Colonic mucosa (tissue), 4 donors: ENCODE measurements at regions not wholly inside any gene's neighbourhood (a gene's known extent, or its start where the extent isn't known, plus 50 kb on each side); places are given as distances from the start of the nearest gene placed in this dataset.

ENCODE experiments used
- DNase-seq: peaks from one replicate; pipeline ENCODE4 v3.0.0-alpha.2; 2020
- H3K27ac ChIP-seq: fragments of 200-600 bp; one replicate; pipeline ENCODE4 v1.8.0; 2021
- H3K27me3 ChIP-seq: fragments of 200-600 bp; one replicate; pipeline ENCODE4 v1.8.0; 2021
- H3K36me3 ChIP-seq: fragments of 200-600 bp; one replicate; pipeline ENCODE4 v1.8.0; 2021
- H3K4me1 ChIP-seq: fragments of 200-600 bp; one replicate; pipeline ENCODE4 v1.8.0; 2021; ENCODE audit warnings: mild to moderate bottlenecking
- H3K4me3 ChIP-seq: fragments of 200-600 bp; one replicate; pipeline ENCODE4 v1.8.0; 2021
- H3K9ac ChIP-seq, 2 donors: one replicate each; pipeline ENCODE4 v1.7.0; 2013; ENCODE audit warnings: control low read depth in 2 of 2, low read depth in 2 of 2, low read length in 2 of 2
- H3K9me3 ChIP-seq: fragments of 200-600 bp; one replicate; pipeline ENCODE4 v1.8.0; 2021
- CTCF ChIP-seq: fragments of 200-600 bp; IDR thresholded peaks from one replicate; pipeline ENCODE4 v1.8.0; 2022; ENCODE audit warnings: antibody characterized with exemption, mild to moderate bottlenecking
- intact Hi-C: fragments of 100-400 bp; cut with DNase I; formaldehyde crosslinking; loops from one replicate; pipeline ENCODE4 v1.14.1; 2022
- donor health status: healthy.
- donor health status: DM: no; HTN: no; CAD: no.
- donor health status: DM: no; HTN: no; CAD: no.

DNA sequence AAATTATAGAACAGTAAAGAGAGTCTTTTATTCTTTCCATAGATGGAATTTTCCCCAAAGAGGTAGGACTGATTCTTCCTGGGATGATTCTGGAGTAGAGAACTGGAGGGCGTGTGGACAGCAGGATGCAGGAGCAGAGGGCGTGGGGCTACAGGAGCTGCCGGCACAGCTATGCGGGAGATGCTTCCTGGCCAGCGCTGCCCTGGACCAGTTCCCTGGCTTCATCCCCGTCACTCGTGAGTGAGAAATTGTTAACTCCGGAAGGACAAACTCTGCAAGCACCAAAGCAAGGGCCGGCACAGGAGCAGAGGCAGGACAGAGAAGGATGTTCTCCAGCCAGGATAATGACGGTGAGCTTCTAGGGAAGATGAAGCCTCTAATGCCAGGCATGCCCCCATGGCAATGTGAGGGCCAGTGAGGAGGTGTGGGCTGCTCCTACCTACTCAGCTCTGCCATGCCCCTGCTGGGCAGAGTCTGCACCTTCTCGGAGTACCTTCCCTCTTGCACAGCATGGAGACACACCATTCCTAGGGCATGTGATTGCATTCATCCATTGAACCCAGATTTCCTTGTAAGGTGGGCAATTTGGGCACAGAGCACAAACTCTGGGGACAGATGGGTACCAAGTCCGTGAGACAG lies 760.9 kb upstream of the IGFBP3 start:
- Histone ChIP-seq H3K36me3 (no peaks in the 10 kb centered on the region), H3K4me1 (no peaks in the 10 kb centered on the region), H3K27ac (no peak overlapping the region), H3K9me3 (no peaks in the 10 kb centered on the region), H3K9ac (no peak overlapping the region), H3K4me3 (no peak overlapping the region), H3K27me3 (no peaks in the 10 kb centered on the region)
- no peak for TF ChIP-seq CTCF
- intact Hi-C loops, result no loop called here
- no peak for DNase-seq

DNA sequence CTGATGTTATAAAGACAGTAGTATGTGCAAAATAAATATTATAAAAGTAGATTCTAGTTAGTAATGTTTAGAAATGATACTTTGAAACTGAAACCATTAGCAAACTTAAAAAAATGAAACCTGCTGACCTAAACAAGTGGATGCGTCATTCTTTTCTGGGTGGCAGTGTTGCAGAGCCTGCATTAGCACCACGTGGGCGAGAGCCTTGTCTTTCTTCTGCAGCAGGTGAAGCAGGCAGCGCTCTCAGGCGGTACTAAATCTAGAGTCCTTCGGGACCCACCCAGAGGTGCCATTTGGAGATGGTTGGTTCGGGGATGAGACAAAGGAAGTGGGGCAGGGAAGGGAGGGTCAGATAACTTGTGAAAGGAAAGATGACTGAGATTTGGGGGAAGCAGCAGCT lies 759.1 kb upstream of the IGFBP3 start:
- H3K27me3 ChIP-seq, result no peaks in the 10 kb centered on the region
- no peaks in the 10 kb centered on the region for H3K9me3 ChIP-seq
- no peaks in the 10 kb centered on the region for H3K36me3 ChIP-seq
- intact Hi-C loops, result no loop called here
- TF ChIP-seq CTCF, result no peak
- no peaks in the 10 kb centered on the region for H3K4me1 ChIP-seq
- no peak for DNase-seq
- no peak overlapping the region for H3K4me3 ChIP-seq
- no peak overlapping the region for H3K9ac ChIP-seq
- H3K27ac ChIP-seq, result no peak overlapping the region

DNA sequence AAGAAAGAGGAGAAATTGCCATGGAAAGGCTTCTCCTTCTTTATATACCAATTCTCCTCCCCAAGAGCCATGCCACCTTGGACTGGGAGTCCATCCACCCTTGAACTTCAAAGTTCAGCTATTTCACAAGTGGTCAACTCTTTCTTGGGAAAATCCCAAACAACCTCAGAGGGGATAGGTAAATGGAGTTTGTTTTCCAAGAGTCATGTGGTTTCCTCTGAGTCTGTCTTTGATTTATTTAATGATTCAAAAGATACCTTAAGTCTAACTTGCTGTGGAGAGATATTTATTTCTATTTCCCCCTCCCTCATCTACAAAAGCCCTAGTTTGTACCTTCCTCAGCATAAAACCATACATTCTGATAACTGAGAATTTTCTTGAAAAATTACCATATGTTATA lies 758.6 kb upstream of the IGFBP3 start:
- intact Hi-C loops, result no loop called here
- no peaks in the 10 kb centered on the region for H3K36me3 ChIP-seq
- H3K27me3 ChIP-seq, result no peaks in the 10 kb centered on the region
- no peak overlapping the region for H3K27ac ChIP-seq
- no peak overlapping the region for H3K4me3 ChIP-seq
- no peaks in the 10 kb centered on the region for H3K9me3 ChIP-seq
- H3K4me1 ChIP-seq, result no peaks in the 10 kb centered on the region
- DNase-seq, result no peak
- no peak for TF ChIP-seq CTCF
- no peak overlapping the region for H3K9ac ChIP-seq

GRCh38 chr7:46678421-46678820 lies 757.3 kb upstream of the IGFBP3 start:
- Histone ChIP-seq H3K27ac (no peak overlapping the region), H3K4me3 (no peak overlapping the region), H3K27me3 (no peaks in the 10 kb centered on the region), H3K9ac (no peak overlapping the region), H3K4me1 (no peaks in the 10 kb centered on the region), H3K36me3 (no peaks in the 10 kb centered on the region), H3K9me3 (no peaks in the 10 kb centered on the region)
- no peak for TF ChIP-seq CTCF
- no peak for DNase-seq
- intact Hi-C loops, result no loop called here

GRCh38 chr7:46675456-46675855 lies 754.4 kb upstream of the IGFBP3 start:
- TF ChIP-seq CTCF, result no peak
- Histone ChIP-seq H3K36me3 (no peaks in the 10 kb centered on the region), H3K4me3 (no peak overlapping the region), H3K9me3 (no peaks in the 10 kb centered on the region), H3K27me3 (no peaks in the 10 kb centered on the region), H3K9ac (no peak overlapping the region), H3K27ac (no peak overlapping the region), H3K4me1 (no peaks in the 10 kb centered on the region)
- DNase-seq, result no peak
- intact Hi-C loops, result no loop called here

- Histone ChIP-seq H3K36me3 (no peaks in the 10 kb centered on the region), H3K4me1 (no peaks in the 10 kb centered on the region), H3K27ac (no peak overlapping the region), H3K9ac (no peak overlapping the region), H3K27me3 (no peaks in the 10 kb centered on the region), H3K4me3 (no peak overlapping the region), H3K9me3 (no peaks in the 10 kb centered on the region)
- DNase-seq, result no peak
- intact Hi-C loops, result no loop called here
- TF ChIP-seq CTCF, result no peak
These were observed 751.8 kb upstream of the IGFBP3 start for GRCh38 chr7:46672861-46673260.
